Gastrocnemius medialis (tissue), 4 donors: ENCODE measurements at regions not wholly inside any gene's neighbourhood (a gene's known extent, or its start where the extent isn't known, plus 50 kb on each side); places are given as distances from the start of the nearest gene placed in this dataset.

Experiments used
- POLR2A ChIP-seq, 2 donors: fragments of 450-650 bp; IDR thresholded peaks; one replicate each; pipeline ENCODE4 v1.6.1; 2017; ENCODE audit warnings: antibody characterized with exemption in 2 of 2, mild to moderate bottlenecking in 2 of 2, moderate library complexity in 2 of 2
- TF ChIP-seq, protein P1 (sequence below), 5 experiments: fragments of 450-650 bp in 3 of 5; fragments of 200-600 bp in 2 of 5; sonication (generic) in 2 of 5; IDR thresholded peaks in 4 of 5; conservative IDR thresholded peaks in 1 of 5; 1 replicate in 4 of 5; 2 replicates in 1 of 5; pipeline ENCODE4 v1.5.1; 2016 to 2019; ENCODE audit warnings: antibody characterized with exemption in 5 of 5, mild to moderate bottlenecking in 3 of 5, moderate library complexity in 3 of 5

DNA sequence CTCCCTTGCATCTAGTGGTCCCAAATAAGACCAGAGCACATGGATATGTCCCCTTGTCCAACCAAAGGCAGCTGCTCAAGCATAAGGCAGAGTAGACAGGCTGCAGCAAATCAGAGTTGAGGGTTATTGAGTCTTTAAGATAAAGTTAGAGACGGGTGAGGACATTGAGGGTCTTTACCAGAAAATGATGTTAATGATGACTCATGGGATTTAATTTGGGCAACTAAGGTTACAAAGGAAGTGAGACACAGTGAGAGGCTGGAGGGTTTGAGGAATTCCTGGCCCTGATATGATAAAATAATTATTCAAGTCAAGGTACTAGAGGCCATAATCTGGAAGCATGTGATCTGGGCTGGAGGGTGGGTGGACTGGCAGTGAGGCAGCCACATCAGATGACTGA, 133.6 kb downstream of the ALDH8A1 start:
- TF ChIP-seq, protein P1, sequence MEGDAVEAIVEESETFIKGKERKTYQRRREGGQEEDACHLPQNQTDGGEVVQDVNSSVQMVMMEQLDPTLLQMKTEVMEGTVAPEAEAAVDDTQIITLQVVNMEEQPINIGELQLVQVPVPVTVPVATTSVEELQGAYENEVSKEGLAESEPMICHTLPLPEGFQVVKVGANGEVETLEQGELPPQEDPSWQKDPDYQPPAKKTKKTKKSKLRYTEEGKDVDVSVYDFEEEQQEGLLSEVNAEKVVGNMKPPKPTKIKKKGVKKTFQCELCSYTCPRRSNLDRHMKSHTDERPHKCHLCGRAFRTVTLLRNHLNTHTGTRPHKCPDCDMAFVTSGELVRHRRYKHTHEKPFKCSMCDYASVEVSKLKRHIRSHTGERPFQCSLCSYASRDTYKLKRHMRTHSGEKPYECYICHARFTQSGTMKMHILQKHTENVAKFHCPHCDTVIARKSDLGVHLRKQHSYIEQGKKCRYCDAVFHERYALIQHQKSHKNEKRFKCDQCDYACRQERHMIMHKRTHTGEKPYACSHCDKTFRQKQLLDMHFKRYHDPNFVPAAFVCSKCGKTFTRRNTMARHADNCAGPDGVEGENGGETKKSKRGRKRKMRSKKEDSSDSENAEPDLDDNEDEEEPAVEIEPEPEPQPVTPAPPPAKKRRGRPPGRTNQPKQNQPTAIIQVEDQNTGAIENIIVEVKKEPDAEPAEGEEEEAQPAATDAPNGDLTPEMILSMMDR (IDR thresholded peaks at IDR 0.05 in 4 of 5, conservative IDR thresholded peaks at IDR 0.05 in 1 of 5) = no peak
- TF ChIP-seq POLR2A (IDR thresholded peaks at IDR 0.05) = no peak
